ENCODE measurements at regions not wholly inside any gene's neighbourhood (a gene's known extent, or its start where the extent isn't known, plus 50 kb on each side); places are given as distances from the start of the nearest gene placed in this dataset.
"Not testable (repeated sequence)": the region's sequence is repeated elsewhere in the genome, so short reads cannot be mapped to it uniquely, and the experiment has no call there.

- no peak overlapping the region for H3K27ac ChIP-seq
- TF ChIP-seq, protein P1, sequence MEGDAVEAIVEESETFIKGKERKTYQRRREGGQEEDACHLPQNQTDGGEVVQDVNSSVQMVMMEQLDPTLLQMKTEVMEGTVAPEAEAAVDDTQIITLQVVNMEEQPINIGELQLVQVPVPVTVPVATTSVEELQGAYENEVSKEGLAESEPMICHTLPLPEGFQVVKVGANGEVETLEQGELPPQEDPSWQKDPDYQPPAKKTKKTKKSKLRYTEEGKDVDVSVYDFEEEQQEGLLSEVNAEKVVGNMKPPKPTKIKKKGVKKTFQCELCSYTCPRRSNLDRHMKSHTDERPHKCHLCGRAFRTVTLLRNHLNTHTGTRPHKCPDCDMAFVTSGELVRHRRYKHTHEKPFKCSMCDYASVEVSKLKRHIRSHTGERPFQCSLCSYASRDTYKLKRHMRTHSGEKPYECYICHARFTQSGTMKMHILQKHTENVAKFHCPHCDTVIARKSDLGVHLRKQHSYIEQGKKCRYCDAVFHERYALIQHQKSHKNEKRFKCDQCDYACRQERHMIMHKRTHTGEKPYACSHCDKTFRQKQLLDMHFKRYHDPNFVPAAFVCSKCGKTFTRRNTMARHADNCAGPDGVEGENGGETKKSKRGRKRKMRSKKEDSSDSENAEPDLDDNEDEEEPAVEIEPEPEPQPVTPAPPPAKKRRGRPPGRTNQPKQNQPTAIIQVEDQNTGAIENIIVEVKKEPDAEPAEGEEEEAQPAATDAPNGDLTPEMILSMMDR (conservative IDR thresholded peaks at IDR 0.05), result no peak
These were observed 248.9 kb upstream of the ADGRL4 start for GRCh38 chr1:79255421-79255820.

DNA sequence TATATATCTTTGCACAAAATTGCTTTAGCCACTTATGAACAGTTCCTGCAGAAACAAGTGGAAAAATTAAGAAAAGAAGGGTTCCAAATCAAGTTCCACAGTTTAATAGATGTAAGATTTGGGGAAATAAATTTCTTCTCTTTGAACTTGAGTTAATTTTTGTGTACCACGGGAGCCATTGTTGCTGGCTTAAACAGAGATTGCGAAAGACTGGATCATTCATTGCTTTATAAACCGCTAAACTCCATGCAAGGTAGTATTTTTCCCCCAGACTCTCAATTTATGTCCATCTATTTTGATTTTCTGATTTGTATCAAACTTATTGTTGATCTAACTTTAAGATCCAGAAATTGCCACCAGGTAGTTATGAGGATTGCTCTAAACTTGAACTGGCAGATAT is 246.1 kb upstream of the ADGRL4 start:
- TF ChIP-seq, protein P1 (conservative IDR thresholded peaks at IDR 0.05), result no peak
- H3K27ac ChIP-seq, result no peak overlapping the region

DNA sequence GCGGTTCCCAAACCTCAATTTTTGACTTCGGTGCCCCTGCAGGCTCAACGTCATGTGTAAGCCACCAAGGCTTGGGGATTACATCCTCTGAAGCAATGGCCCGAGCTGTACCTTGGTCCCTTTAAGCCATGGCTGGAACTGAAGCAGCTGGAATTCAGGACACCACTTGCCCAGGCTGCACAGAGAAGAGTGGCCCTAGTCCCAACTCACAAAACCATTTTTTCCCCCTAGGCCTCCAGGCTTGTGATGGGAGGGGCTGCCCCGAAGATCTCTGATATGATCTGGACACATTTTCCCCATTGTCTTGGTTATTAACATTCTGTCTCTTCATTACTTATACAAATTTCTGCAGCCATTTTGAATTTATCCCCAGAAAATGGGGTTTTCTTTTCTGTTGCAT is 233.3 kb upstream of the ADGRL4 start:
- TF ChIP-seq, protein P1 (conservative IDR thresholded peaks at IDR 0.05), result no peak
- H3K27ac ChIP-seq, result no peak overlapping the region

DNA sequence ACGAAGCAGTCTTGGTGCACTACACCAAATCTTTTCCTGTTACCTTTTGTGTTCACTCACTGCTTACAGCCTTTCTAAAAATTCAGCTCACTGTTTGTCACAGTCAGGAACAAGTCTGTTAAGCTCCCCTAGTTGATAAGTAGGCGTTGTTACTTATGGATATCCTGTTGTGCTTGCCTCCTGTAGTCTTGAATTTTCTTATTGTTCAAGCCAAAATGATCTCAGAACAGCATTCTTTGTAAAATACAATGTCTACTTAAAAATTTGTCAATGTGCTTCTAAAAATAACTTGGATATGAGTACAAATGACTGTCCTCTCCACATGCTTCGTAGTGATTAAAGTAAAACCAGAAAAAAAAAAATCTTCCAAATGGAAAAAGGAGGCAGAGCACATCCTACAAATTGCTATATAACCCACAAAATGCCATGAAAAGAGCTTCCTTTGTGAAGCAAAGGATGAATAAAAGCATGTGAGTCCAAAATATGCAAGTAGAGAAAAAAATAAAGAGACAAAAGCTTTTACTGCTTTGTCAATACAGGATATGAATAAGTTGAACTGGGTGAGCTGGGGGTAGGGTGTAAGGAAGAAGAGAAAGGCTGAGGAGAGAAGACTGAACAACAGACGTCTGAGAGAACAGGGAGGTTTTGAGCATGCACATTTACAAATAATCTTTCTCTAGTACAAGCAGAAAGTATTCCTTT is 228.9 kb upstream of the ADGRL4 start:
- no peak overlapping the region for H3K27ac ChIP-seq
- TF ChIP-seq, protein P1 (conservative IDR thresholded peaks at IDR 0.05), result no peak

GRCh38 chr1:79232818-79233217 is 226.3 kb upstream of the ADGRL4 start:
- H3K27ac ChIP-seq, result no peak overlapping the region
- TF ChIP-seq, protein P1 (conservative IDR thresholded peaks at IDR 0.05), result no peak

- H3K27ac ChIP-seq, result not testable (repeated sequence)
These were observed 224.2 kb upstream of the ADGRL4 start for GRCh38 chr1:79230751-79231150.

GRCh38 chr1:79226963-79227362 is 220.4 kb upstream of the ADGRL4 start:
- H3K27ac ChIP-seq, result no peak overlapping the region
- TF ChIP-seq, protein P1 (conservative IDR thresholded peaks at IDR 0.05), result no peak

GRCh38 chr1:79224537-79224936 is 218.0 kb upstream of the ADGRL4 start:
- TF ChIP-seq, protein P1 (conservative IDR thresholded peaks at IDR 0.05), result no peak
- H3K27ac ChIP-seq, result no peak overlapping the region
